HEK293T (cell line): ENCODE measurements at regions not wholly inside any gene's neighbourhood (a gene's known extent, or its start where the extent isn't known, plus 50 kb on each side); places are given as distances from the start of the nearest gene placed in this dataset.

Experiments
- CTCF ChIA-PET: fragments of 350-600 bp; formaldehyde crosslinking; extraction: SDS; loops from one replicate; lab custom pipeline; 2021; ENCODE audit warnings: antibody characterized with exemption, inconsistent platforms; lab: Yijun Ruan, JAX
- POLR2A ChIA-PET: fragments of 350-600 bp; formaldehyde crosslinking; extraction: SDS; loops from one replicate; lab custom pipeline; 2020; ENCODE audit warnings: antibody characterized with exemption, inconsistent platforms; lab: Yijun Ruan, JAX
- DNase-seq: peaks from one replicate; pipeline ENCODE4 v3.0.0; 2012; ENCODE audit warnings: mixed read lengths; ENCODE audit errors: extremely low spot score
- ARNT ChIP-seq: fragments of 450-650 bp; IDR thresholded peaks from 2 replicates; pipeline ENCODE4 v1.6.1; 2017; ENCODE audit warnings: mild to moderate bottlenecking
- BHLHE40 ChIP-seq: fragments of 450-650 bp; IDR thresholded peaks from 2 replicates; pipeline ENCODE4 v1.6.1; 2016; ENCODE audit warnings: mild to moderate bottlenecking, moderate library complexity, borderline replicate concordance
- CTBP1 ChIP-seq: fragments of 450-650 bp; IDR thresholded peaks from 2 replicates; pipeline ENCODE4 v1.6.1; 2016; ENCODE audit warnings: borderline replicate concordance
- ELF4 ChIP-seq: fragments of 450-650 bp; IDR thresholded peaks from 2 replicates; pipeline ENCODE4 v1.6.1; 2017; ENCODE audit warnings: antibody characterized with exemption
- FOXA1 ChIP-seq: fragments of 450-650 bp; IDR thresholded peaks from 2 replicates; pipeline ENCODE4 v1.6.1; 2016; ENCODE audit warnings: mild to moderate bottlenecking
- FOXK2 ChIP-seq: fragments of 450-650 bp; IDR thresholded peaks from 2 replicates; pipeline ENCODE4 v1.6.1; 2016; ENCODE audit warnings: mild to moderate bottlenecking
- FOXM1 ChIP-seq: fragments of 450-650 bp; IDR thresholded peaks from 2 replicates; pipeline ENCODE4 v1.6.1; 2017; ENCODE audit warnings: mild to moderate bottlenecking, borderline replicate concordance
- HDGF ChIP-seq: fragments of 450-650 bp; IDR thresholded peaks from 2 replicates; pipeline ENCODE4 v1.6.1; 2017; ENCODE audit warnings: antibody characterized with exemption, borderline replicate concordance
- L3MBTL2 ChIP-seq: fragments of 450-650 bp; conservative IDR thresholded peaks from 2 replicates; pipeline ENCODE4 v1.6.1; 2016; ENCODE audit warnings: mild to moderate bottlenecking
- LEF1 ChIP-seq: fragments of 450-650 bp; IDR thresholded peaks from 2 replicates; pipeline ENCODE4 v1.6.1; 2017; ENCODE audit warnings: mild to moderate bottlenecking, borderline replicate concordance
- SP1 ChIP-seq: fragments of 450-650 bp; IDR thresholded peaks from 2 replicates; pipeline ENCODE4 v1.6.1; 2017
- SUZ12 ChIP-seq: fragments of 450-650 bp; IDR thresholded peaks from 2 replicates; pipeline ENCODE4 v1.6.1; 2016; ENCODE audit warnings: mild to moderate bottlenecking
- TARDBP ChIP-seq: fragments of 450-650 bp; IDR thresholded peaks from 2 replicates; pipeline ENCODE4 v1.6.1; 2016
- ZNF384 ChIP-seq: fragments of 450-650 bp; IDR thresholded peaks from 2 replicates; pipeline ENCODE4 v1.6.1; 2016
- TF ChIP-seq, protein P1 (sequence below): fragments of 450-650 bp; IDR thresholded peaks from 2 replicates; pipeline ENCODE4 v1.6.1; 2016

DNA sequence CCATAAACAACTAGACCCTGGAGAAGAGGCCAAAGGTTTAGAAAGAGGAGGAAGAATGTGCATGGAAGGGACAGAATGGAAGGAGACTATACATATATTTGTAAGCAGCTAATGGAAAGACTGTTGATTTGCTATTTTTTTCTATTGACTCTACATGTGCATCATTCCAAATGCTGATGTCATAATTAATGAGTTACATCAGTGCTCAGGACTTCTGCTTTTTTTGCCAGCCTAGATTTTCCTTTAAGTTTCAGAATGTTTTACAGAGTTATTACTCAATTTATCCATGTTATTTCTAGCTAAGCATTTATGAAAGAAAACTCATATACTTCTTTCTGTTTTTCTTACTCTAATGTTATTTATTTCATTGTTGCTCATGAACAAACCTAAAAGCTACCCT, 62.6 kb upstream of the VGLL3 start:
- TF ChIP-seq L3MBTL2, result no peak
- TF ChIP-seq SUZ12, result no peak
- no peak for TF ChIP-seq BHLHE40
- TF ChIP-seq FOXA1, result no peak
- TF ChIP-seq CTBP1, result no peak
- no peak for DNase-seq
- POLR2A ChIA-PET, result no interaction called here
- CTCF ChIA-PET, result no interaction called here

DNA sequence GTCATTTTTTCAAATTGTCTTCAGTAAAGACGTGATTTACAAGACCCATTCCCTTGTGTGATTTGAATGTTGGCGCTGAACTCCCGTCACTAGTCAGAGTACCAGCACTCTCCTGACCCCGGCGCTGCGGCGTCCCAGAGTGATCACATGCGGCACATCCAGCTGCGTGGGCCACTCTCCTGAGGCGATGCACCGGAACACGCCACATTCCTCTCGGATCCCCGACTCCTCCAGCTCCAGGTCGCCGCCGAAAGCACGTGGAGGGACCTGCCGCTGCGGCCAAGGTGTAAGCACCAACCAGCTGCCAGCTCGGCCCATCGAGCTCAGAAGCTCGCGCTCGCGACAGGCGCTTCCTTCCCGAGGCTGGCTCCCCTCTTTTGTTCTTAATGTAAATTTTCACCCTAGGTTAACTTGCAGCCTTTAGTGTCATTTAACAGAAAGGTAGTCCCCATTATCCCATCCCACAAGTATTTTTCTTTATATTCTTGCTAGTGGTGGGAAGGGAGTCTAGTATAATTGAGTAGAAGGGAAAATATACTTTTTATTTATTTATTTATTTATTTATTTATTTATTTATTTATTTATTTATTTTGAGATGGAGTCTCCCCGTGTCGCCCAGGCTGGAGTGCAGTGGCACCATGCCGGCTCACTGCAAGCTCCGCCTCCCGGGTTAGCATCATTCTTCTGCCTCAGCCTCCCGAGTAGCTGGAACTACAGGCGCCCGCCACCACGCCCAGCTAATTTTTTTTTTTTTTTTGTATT, 61.7 kb upstream of the VGLL3 start:
- CTCF ChIA-PET, result no interaction called here
- POLR2A ChIA-PET, result no interaction called here
- TF ChIP-seq SUZ12 (no peak), ARNT (no peak), ELF4 (no peak), BHLHE40 (no peak), LEF1 (no peak), HDGF (no peak)
- TF ChIP-seq, protein P1, sequence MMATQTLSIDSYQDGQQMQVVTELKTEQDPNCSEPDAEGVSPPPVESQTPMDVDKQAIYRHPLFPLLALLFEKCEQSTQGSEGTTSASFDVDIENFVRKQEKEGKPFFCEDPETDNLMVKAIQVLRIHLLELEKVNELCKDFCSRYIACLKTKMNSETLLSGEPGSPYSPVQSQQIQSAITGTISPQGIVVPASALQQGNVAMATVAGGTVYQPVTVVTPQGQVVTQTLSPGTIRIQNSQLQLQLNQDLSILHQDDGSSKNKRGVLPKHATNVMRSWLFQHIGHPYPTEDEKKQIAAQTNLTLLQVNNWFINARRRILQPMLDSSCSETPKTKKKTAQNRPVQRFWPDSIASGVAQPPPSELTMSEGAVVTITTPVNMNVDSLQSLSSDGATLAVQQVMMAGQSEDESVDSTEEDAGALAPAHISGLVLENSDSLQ, result no peak

GRCh38 chr3:87047852-87048251, 56.9 kb upstream of the VGLL3 start:
- ChIA-PET CTCF (no interaction called here), POLR2A (no interaction called here)
- DNase-seq, result no peak
- no peak for TF ChIP-seq SUZ12
- no peak for TF ChIP-seq FOXA1
- TF ChIP-seq FOXK2, result no peak
- no peak for TF ChIP-seq SP1
- no peak for TF ChIP-seq LEF1
- TF ChIP-seq ELF4, result no peak
- TF ChIP-seq CTBP1, result no peak
- TF ChIP-seq FOXM1, result no peak
- no peak for TF ChIP-seq ZNF384
- no peak for TF ChIP-seq L3MBTL2

More for the DNA sequence above, 61.7 kb upstream of the VGLL3 start:
- no peak for DNase-seq

GRCh38 chr3:87046241-87046640, 55.3 kb upstream of the VGLL3 start:
- no peak for DNase-seq
- TF ChIP-seq BHLHE40 (no peak), FOXA1 (no peak), TARDBP (no peak), FOXK2 (no peak), SUZ12 (no peak), CTBP1 (no peak), ARNT (no peak)
- TF ChIP-seq, protein P1, result no peak
- POLR2A ChIA-PET, result no interaction called here
- CTCF ChIA-PET, result no interaction called here

- TF ChIP-seq FOXK2 (no peak), BHLHE40 (no peak), ZNF384 (no peak), ELF4 (no peak), ARNT (no peak), FOXA1 (no peak), LEF1 (no peak), TARDBP (no peak)
- TF ChIP-seq, protein P1, result no peak
- ChIA-PET POLR2A (no interaction called here), CTCF (interaction anchor here (0.5 kb wide), 1 partner anchor 38 kb away, joined by 3 read pairs; no protein-coding TSS in a partner anchor)
- DNase-seq, result no peak
These were observed 54.5 kb upstream of the VGLL3 start for GRCh38 chr3:87045473-87045872.

GRCh38 chr3:87044846-87045245, 53.9 kb upstream of the VGLL3 start:
- no peak for DNase-seq
- TF ChIP-seq ZNF384 (no peak), ELF4 (no peak)
- ChIA-PET POLR2A (no interaction called here), CTCF (no interaction called here)

DNA sequence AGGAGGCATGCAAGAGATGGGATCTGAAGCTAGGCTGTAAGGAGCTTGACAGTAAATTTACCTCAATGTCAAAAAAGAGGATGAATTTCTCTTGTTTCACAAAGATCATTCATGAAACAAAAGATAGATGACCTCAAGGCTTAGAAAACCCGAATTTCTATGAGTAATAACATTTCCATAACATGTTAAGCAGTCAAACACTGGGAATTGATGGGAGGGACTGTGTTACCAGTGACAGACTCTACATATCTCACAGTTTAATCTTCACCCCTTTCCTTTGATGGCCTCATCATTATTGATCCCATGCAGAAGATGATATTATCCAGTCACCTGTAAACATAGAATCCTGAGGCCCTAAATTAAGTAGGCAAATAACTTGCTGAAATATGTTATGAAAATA, 53.5 kb upstream of the VGLL3 start:
- POLR2A ChIA-PET, result no interaction called here
- TF ChIP-seq BHLHE40 (no peak), ZNF384 (no peak), TARDBP (no peak), SP1 (no peak)
- CTCF ChIA-PET, result no interaction called here
- no peak for DNase-seq
